Loucy (cell line): ENCODE measurements at regions not wholly inside any gene's neighbourhood (a gene's known extent, or its start where the extent isn't known, plus 50 kb on each side); places are given as distances from the start of the nearest gene placed in this dataset.

ENCODE experiments used
- H2AFZ ChIP-seq: fragments of 200-600 bp; sonication (generic); 2 replicates; pipeline ENCODE4 v1.6.0; 2016; ENCODE audit warnings: antibody characterized with exemption, mild to moderate bottlenecking, low read length, moderate library complexity
- H3F3A ChIP-seq: fragments of 200-600 bp; 2 replicates; pipeline ENCODE4 v1.6.0; 2016; ENCODE audit warnings: antibody characterized with exemption, low read depth, mild to moderate bottlenecking
- H3K27me3 ChIP-seq: fragments of 200-600 bp; sonication (generic); 2 replicates; pipeline ENCODE4 v1.6.1; 2014; ENCODE audit warnings: low read length, mild to moderate bottlenecking; ENCODE audit not compliant: insufficient read depth, poor library complexity, severe bottlenecking
- H3K36me3 ChIP-seq: fragments of 200-600 bp; sonication (generic); 2 replicates; pipeline ENCODE4 v1.6.1; 2016; ENCODE audit warnings: low read length; ENCODE audit not compliant: insufficient read depth
- H3K4me1 ChIP-seq: fragments of 200-600 bp; sonication (generic); 2 replicates; pipeline ENCODE4 v1.5.1; 2014; ENCODE audit warnings: low read length, mild to moderate bottlenecking; ENCODE audit not compliant: insufficient read depth, poor library complexity, severe bottlenecking
- H3K4me2 ChIP-seq: fragments of 200-600 bp; sonication (generic); 2 replicates; pipeline ENCODE4 v1.6.0; 2014; ENCODE audit warnings: antibody characterized with exemption, low read length, low read depth, mild to moderate bottlenecking; ENCODE audit not compliant: poor library complexity, severe bottlenecking
- H3K4me3 ChIP-seq: fragments of 200-600 bp; sonication (generic); 2 replicates; pipeline ENCODE4 v1.5.1; 2014; ENCODE audit warnings: low read length, mild to moderate bottlenecking, mixed read lengths; ENCODE audit not compliant: poor library complexity, severe bottlenecking
- H3K79me2 ChIP-seq: fragments of 200-600 bp; sonication (generic); 2 replicates; pipeline ENCODE4 v1.6.1; 2014; ENCODE audit warnings: low read length; ENCODE audit not compliant: insufficient read depth
- H3K9ac ChIP-seq: fragments of 200-600 bp; sonication (generic); 2 replicates; pipeline ENCODE4 v1.6.0; 2014; ENCODE audit warnings: mild to moderate bottlenecking, low read depth, low read length, moderate library complexity; ENCODE audit not compliant: poor library complexity, severe bottlenecking
- H3K9me2 ChIP-seq: fragments of 200-600 bp; sonication (generic); replicated peaks from 2 replicates; pipeline ENCODE4 v1.6.1; 2016; ENCODE audit warnings: low read depth, low read length, mixed read lengths
- H3K9me3 ChIP-seq: fragments of 200-600 bp; sonication (generic); 2 replicates; pipeline ENCODE4 v1.6.1; 2014; ENCODE audit warnings: mild to moderate bottlenecking, antibody characterized with exemption, low read length, low read depth; ENCODE audit not compliant: insufficient read depth
- H4K20me1 ChIP-seq: fragments of 200-600 bp; sonication (generic); 2 replicates; pipeline ENCODE4 v1.6.0; 2014; ENCODE audit warnings: antibody characterized with exemption, low read length, mild to moderate bottlenecking; ENCODE audit not compliant: insufficient read depth, poor library complexity, severe bottlenecking
- EZH2phosphoT487 ChIP-seq: fragments of 200-600 bp; IDR thresholded peaks from 2 replicates; pipeline ENCODE4 v1.6.1; 2018; ENCODE audit warnings: antibody characterized with exemption, mild to moderate bottlenecking, moderate library complexity, borderline replicate concordance
- TF ChIP-seq, protein P1 (sequence below): fragments of 200-600 bp; sonication (generic); conservative IDR thresholded peaks from 2 replicates; pipeline ENCODE4 v1.5.1; 2014; ENCODE audit warnings: mild to moderate bottlenecking, antibody characterized with exemption, low read length

- Histone ChIP-seq H3K36me3 (no peaks in the 10 kb centered on the region), H3K9me2 (no peaks in the 10 kb centered on the region), H3K4me1 (no peaks in the 10 kb centered on the region), H3F3A (no peaks in the 10 kb centered on the region), H4K20me1 (no peaks in the 10 kb centered on the region), H3K9me3 (no peaks in the 10 kb centered on the region), H3K4me3 (no peak overlapping the region), H3K4me2 (no peak overlapping the region), H3K27me3 (no peaks in the 10 kb centered on the region), H3K9ac (no peak overlapping the region), H2AFZ (no peak overlapping the region), H3K79me2 (no peaks in the 10 kb centered on the region)
- TF ChIP-seq EZH2phosphoT487, result no peak
- TF ChIP-seq, protein P1, sequence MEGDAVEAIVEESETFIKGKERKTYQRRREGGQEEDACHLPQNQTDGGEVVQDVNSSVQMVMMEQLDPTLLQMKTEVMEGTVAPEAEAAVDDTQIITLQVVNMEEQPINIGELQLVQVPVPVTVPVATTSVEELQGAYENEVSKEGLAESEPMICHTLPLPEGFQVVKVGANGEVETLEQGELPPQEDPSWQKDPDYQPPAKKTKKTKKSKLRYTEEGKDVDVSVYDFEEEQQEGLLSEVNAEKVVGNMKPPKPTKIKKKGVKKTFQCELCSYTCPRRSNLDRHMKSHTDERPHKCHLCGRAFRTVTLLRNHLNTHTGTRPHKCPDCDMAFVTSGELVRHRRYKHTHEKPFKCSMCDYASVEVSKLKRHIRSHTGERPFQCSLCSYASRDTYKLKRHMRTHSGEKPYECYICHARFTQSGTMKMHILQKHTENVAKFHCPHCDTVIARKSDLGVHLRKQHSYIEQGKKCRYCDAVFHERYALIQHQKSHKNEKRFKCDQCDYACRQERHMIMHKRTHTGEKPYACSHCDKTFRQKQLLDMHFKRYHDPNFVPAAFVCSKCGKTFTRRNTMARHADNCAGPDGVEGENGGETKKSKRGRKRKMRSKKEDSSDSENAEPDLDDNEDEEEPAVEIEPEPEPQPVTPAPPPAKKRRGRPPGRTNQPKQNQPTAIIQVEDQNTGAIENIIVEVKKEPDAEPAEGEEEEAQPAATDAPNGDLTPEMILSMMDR, result peak; percentile 75
Observed at GRCh38 chr15:62482785-62483429, 317.8 kb upstream of the C2CD4B start.

GRCh38 chr15:62483814-62484213 lies 318.7 kb upstream of the C2CD4B start:
- no peaks in the 10 kb centered on the region for H3F3A ChIP-seq
- H3K36me3 ChIP-seq, result no peaks in the 10 kb centered on the region
- H3K4me2 ChIP-seq, result no peak overlapping the region
- no peaks in the 10 kb centered on the region for H3K9me3 ChIP-seq
- TF ChIP-seq, protein P1, result no peak
- TF ChIP-seq EZH2phosphoT487, result no peak
- no peak overlapping the region for H2AFZ ChIP-seq
- no peaks in the 10 kb centered on the region for H4K20me1 ChIP-seq
- no peak overlapping the region for H3K4me3 ChIP-seq
- H3K9ac ChIP-seq, result no peak overlapping the region
- H3K27me3 ChIP-seq, result no peaks in the 10 kb centered on the region
- H3K9me2 ChIP-seq, result no peaks in the 10 kb centered on the region
- H3K79me2 ChIP-seq, result no peaks in the 10 kb centered on the region
- no peaks in the 10 kb centered on the region for H3K4me1 ChIP-seq

DNA sequence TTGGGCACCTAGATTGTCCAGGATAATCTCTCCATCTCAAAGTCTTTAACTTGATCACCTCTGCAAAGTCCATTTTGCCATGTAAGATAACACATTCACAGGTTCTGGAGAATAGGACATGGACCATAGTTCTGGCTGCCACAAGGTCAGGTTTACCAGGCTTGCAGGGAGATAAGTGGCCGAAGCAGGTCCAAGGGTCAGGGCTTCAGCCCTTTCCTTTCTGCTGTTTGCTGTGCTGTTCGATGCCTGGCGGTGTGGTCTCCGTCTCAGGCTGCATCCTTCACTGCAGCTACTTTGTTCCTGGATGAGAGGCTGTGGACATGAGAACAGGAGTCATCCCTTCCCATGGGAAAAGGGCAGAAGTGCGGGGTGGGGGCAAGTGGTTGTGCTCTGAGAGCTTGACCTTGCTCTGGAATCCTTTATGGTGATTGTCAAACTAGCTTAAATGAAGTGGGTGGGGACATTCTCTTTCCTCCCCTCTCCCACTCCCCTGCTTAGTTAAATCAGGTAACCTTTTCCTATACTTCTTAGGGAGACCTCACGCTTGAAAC lies 320.2 kb upstream of the C2CD4B start:
- Histone ChIP-seq H3F3A (no peaks in the 10 kb centered on the region), H3K4me2 (no peak overlapping the region), H3K9ac (no peak overlapping the region), H3K9me2 (no peaks in the 10 kb centered on the region), H2AFZ (no peak overlapping the region), H3K9me3 (no peaks in the 10 kb centered on the region), H3K4me3 (no peak overlapping the region), H3K27me3 (no peaks in the 10 kb centered on the region), H3K79me2 (no peaks in the 10 kb centered on the region), H4K20me1 (no peaks in the 10 kb centered on the region), H3K4me1 (no peaks in the 10 kb centered on the region), H3K36me3 (no peaks in the 10 kb centered on the region)
- TF ChIP-seq, protein P1, result no peak
- TF ChIP-seq EZH2phosphoT487, result no peak
